GF-D8 (cell line): ENCODE measurements at regions not wholly inside any gene's neighbourhood (a gene's known extent, or its start where the extent isn't known, plus 50 kb on each side); places are given as distances from the start of the nearest gene placed in this dataset.

Experiments used
- DNase-seq: peaks from one replicate; lab custom pipeline; 2025; lab: John Stamatoyannopoulos, UW

GRCh38 chr4:18961879-18962278, 940.3 kb upstream of the LCORL start:
- DNase-seq, result no peak

GRCh38 chr4:18961266-18961665, 939.7 kb upstream of the LCORL start:
- no peak for DNase-seq

- no peak for DNase-seq
Measured at GRCh38 chr4:18957716-18958115, 936.2 kb upstream of the LCORL start.

- DNase-seq, result no peak
Measured at GRCh38 chr4:18954538-18954937, 933.0 kb upstream of the LCORL start.

GRCh38 chr4:18953613-18954012, 932.1 kb upstream of the LCORL start:
- no peak for DNase-seq

- no peak for DNase-seq
Measured at GRCh38 chr4:18945464-18945863, 923.9 kb upstream of the LCORL start.

GRCh38 chr4:18942874-18943273, 921.3 kb upstream of the LCORL start:
- DNase-seq, result no peak

- DNase-seq, result no peak
Measured at GRCh38 chr4:18938343-18939099, 917.0 kb upstream of the LCORL start.

GRCh38 chr4:18937746-18938145, 916.2 kb upstream of the LCORL start:
- DNase-seq, result no peak

- no peak for DNase-seq
Measured at GRCh38 chr4:18937080-18937479, 915.5 kb upstream of the LCORL start.

GRCh38 chr4:18935659-18936345, 914.2 kb upstream of the LCORL start:
- no peak for DNase-seq

GRCh38 chr4:18934197-18934596, 912.6 kb upstream of the LCORL start:
- DNase-seq, result no peak

GRCh38 chr4:18932730-18933339, 911.3 kb upstream of the LCORL start:
- DNase-seq, result no peak

GRCh38 chr4:18931643-18932377, 910.3 kb upstream of the LCORL start:
- DNase-seq, result no peak

- DNase-seq, result no peak
Measured at GRCh38 chr4:18930487-18930886, 908.9 kb upstream of the LCORL start.

- no peak for DNase-seq
Measured at GRCh38 chr4:18923496-18924161, 902.1 kb upstream of the LCORL start.

- DNase-seq, result no peak
Measured at GRCh38 chr4:18917689-18918088, 896.1 kb upstream of the LCORL start.

GRCh38 chr4:18914182-18914581, 892.6 kb upstream of the LCORL start:
- no peak for DNase-seq

GRCh38 chr4:18894928-18895327, 873.4 kb upstream of the LCORL start:
- DNase-seq, result no peak

- no peak for DNase-seq
Measured at GRCh38 chr4:18882468-18882867, 860.9 kb upstream of the LCORL start.

- no peak for DNase-seq
Measured at GRCh38 chr4:18881556-18881955, 860.0 kb upstream of the LCORL start.

GRCh38 chr4:18880871-18881270, 859.3 kb upstream of the LCORL start:
- no peak for DNase-seq
